ENCODE measurements at regions not wholly inside any gene's neighbourhood (a gene's known extent, or its start where the extent isn't known, plus 50 kb on each side); places are given as distances from the start of the nearest gene placed in this dataset.

- TF ChIP-seq CTCF (optimal IDR thresholded peaks at IDR 0.05 in 1 of 3, IDR thresholded peaks at IDR 0.05 in 1 of 3, conservative IDR thresholded peaks at IDR 0.05 in 1 of 3; ENCODE audit: extremely low read depth in 1 of 3, insufficient read depth in 2 of 3, low read length in 3 of 3) = no peak
- no peak for TF ChIP-seq EZH2 (IDR thresholded peaks at IDR 0.05; ENCODE audit: low read length)
Measured at GRCh38 chr5:54678737-54679136, 161.2 kb downstream of the SNX18 start.

Measured in keratinocyte (primary cell).